Sigmoid colon (tissue), 4 donors: ENCODE measurements at regions not wholly inside any gene's neighbourhood (a gene's known extent, or its start where the extent isn't known, plus 50 kb on each side); places are given as distances from the start of the nearest gene placed in this dataset.

Experiments used
- CTCF ChIP-seq, 4 experiments: fragments of 450-650 bp in 3 of 4; fragments of 200-600 bp in 1 of 4; IDR thresholded peaks; one replicate each; pipeline ENCODE4 v1.5.1; 2016 to 2019; ENCODE audit warnings: antibody characterized with exemption in 4 of 4, mild to moderate bottlenecking in 3 of 4, moderate library complexity in 2 of 4
- POLR2A ChIP-seq, 2 donors: fragments of 450-650 bp; IDR thresholded peaks; one replicate each; pipeline ENCODE4 v1.6.1; 2016; ENCODE audit warnings: antibody characterized with exemption in 2 of 2, mild to moderate bottlenecking in 2 of 2, moderate library complexity in 2 of 2
- POLR2AphosphoS5 ChIP-seq, 4 donors: sonication (generic); formaldehyde crosslinking; IDR thresholded peaks; one replicate each; pipeline ENCODE4 v1.6.1; 2017; ENCODE audit warnings: antibody characterized with exemption in 4 of 4

- TF ChIP-seq CTCF (IDR thresholded peaks at IDR 0.05) (no peak), POLR2AphosphoS5 (IDR thresholded peaks at IDR 0.05) (no peak), POLR2A (IDR thresholded peaks at IDR 0.05) (no peak)
Measured at GRCh38 chrX:25527596-25527995, 511.8 kb upstream of the ARX start.
